Left ventricle myocardium inferior (tissue), 1 donor: ENCODE measurements at regions not wholly inside any gene's neighbourhood (a gene's known extent, or its start where the extent isn't known, plus 50 kb on each side); places are given as distances from the start of the nearest gene placed in this dataset.

Source experiments
- DNase-seq: peaks from one replicate; pipeline ENCODE4 v3.0.0-alpha.2; 2020
- H3K27ac ChIP-seq: fragments of 200-600 bp; replicated peaks from 2 replicates; pipeline ENCODE4 v1.8.0; 2021
- H3K27me3 ChIP-seq: fragments of 200-600 bp; 2 replicates; pipeline ENCODE4 v1.8.0; 2021; ENCODE audit warnings: low read depth
- H3K36me3 ChIP-seq: fragments of 200-600 bp; 2 replicates; pipeline ENCODE4 v1.8.0; 2021
- H3K4me1 ChIP-seq: fragments of 200-600 bp; 2 replicates; pipeline ENCODE4 v1.8.0; 2021
- H3K4me3 ChIP-seq: fragments of 200-600 bp; 2 replicates; pipeline ENCODE4 v1.8.0; 2021; ENCODE audit warnings: mild to moderate bottlenecking, moderate library complexity
- H3K9me3 ChIP-seq: fragments of 200-600 bp; replicated peaks from 2 replicates; pipeline ENCODE4 v1.8.0; 2021
- intact Hi-C: fragments of 100-400 bp; cut with micrococcal nuclease; formaldehyde crosslinking; loops from one replicate; pipeline ENCODE4 v1.11.0; 2022
- TF ChIP-seq, protein P1 (sequence below): fragments of 200-600 bp; IDR thresholded peaks from 2 replicates; pipeline ENCODE4 v1.8.0; 2021; ENCODE audit warnings: antibody characterized with exemption, mild to moderate bottlenecking, borderline replicate concordance
- donor health status: DM: no; HTN: yes; CAD: no; lungs with severe emphysema.

GRCh38 chr3:80275120-80275519 is 507.3 kb upstream of the ROBO1 start:
- Histone ChIP-seq H3K27ac (no peak overlapping the region), H3K4me1 (no peaks in the 10 kb centered on the region), H3K36me3 (no peaks in the 10 kb centered on the region), H3K27me3 (no peaks in the 10 kb centered on the region), H3K9me3 (peaks cover 8% of the 10 kb centered on the region), H3K4me3 (no peak overlapping the region)
- DNase-seq: no peak
- intact Hi-C loops: no loop called here
- TF ChIP-seq, protein P1, sequence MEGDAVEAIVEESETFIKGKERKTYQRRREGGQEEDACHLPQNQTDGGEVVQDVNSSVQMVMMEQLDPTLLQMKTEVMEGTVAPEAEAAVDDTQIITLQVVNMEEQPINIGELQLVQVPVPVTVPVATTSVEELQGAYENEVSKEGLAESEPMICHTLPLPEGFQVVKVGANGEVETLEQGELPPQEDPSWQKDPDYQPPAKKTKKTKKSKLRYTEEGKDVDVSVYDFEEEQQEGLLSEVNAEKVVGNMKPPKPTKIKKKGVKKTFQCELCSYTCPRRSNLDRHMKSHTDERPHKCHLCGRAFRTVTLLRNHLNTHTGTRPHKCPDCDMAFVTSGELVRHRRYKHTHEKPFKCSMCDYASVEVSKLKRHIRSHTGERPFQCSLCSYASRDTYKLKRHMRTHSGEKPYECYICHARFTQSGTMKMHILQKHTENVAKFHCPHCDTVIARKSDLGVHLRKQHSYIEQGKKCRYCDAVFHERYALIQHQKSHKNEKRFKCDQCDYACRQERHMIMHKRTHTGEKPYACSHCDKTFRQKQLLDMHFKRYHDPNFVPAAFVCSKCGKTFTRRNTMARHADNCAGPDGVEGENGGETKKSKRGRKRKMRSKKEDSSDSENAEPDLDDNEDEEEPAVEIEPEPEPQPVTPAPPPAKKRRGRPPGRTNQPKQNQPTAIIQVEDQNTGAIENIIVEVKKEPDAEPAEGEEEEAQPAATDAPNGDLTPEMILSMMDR: no peak

DNA sequence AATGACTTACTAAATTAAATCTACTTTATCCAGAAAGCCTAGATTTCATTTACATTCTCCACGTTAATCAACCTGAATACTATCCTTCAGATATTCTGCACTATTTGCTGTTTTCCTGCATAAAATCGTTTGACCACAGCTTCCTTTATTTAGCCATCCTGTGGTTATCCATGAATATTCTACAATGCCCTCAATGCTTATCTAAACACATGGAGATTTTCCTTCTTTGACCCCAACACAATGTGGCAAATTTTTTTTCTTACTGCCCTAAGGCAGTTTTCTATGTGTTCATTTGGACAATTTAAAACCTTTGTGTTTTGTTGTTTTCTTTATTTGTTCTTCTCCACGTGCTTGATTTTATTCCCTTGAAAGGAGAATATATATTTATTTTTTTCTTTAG is 495.5 kb upstream of the ROBO1 start:
- Histone ChIP-seq H3K4me1 (no peaks in the 10 kb centered on the region), H3K27ac (no peak overlapping the region), H3K36me3 (no peaks in the 10 kb centered on the region), H3K9me3 (peaks cover 5% of the 10 kb centered on the region), H3K4me3 (no peak overlapping the region), H3K27me3 (no peaks in the 10 kb centered on the region)
- DNase-seq: no peak
- TF ChIP-seq, protein P1: no peak
- intact Hi-C loops: no loop called here

DNA sequence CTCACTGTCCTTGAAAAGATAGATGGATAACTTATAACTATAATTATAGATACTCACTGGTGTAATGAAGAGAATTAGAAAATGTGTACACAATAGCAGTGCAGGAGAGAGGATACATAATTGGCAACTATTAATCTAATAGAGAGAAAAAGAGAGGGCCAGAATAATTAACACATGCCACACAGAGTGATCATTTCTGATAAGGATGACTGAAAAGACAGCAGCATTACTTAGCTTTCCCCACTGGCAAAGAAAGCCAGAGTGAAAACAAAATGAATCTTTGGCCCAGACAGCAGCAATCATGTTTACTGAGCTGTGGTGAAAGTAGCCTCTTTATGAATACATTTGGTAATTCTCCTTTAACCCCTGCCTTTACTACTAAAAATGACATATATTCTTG is 493.3 kb upstream of the ROBO1 start:
- peaks cover 5% of the 10 kb centered on the region for H3K9me3 ChIP-seq
- no peaks in the 10 kb centered on the region for H3K27me3 ChIP-seq
- TF ChIP-seq, protein P1: no peak
- H3K4me1 ChIP-seq: no peaks in the 10 kb centered on the region
- intact Hi-C loops: no loop called here
- no peak overlapping the region for H3K4me3 ChIP-seq
- DNase-seq: no peak
- H3K36me3 ChIP-seq: no peaks in the 10 kb centered on the region
- no peak overlapping the region for H3K27ac ChIP-seq

DNA sequence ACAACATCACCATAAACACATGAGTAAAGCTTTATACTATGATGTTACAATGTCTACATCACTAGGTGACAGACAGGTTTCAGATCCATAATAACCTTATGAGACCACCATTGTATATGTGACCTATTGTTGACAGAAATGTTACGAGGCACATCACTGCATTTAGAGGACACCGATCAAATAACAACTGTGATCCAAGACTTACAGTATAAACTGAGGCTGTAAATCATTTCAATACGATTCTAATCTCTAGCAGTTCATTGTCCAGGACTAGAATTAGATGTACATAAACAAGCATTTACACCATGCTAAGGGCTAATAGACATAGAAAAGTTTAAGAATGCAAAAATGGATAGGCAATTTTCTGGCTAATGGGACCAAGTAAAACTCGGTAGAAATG is 491.9 kb upstream of the ROBO1 start:
- Histone ChIP-seq H3K27ac (no peak overlapping the region), H3K27me3 (no peaks in the 10 kb centered on the region), H3K4me1 (no peaks in the 10 kb centered on the region), H3K9me3 (peaks cover 5% of the 10 kb centered on the region), H3K4me3 (no peak overlapping the region), H3K36me3 (no peaks in the 10 kb centered on the region)
- DNase-seq: no peak
- intact Hi-C loops: no loop called here
- TF ChIP-seq, protein P1: no peak

GRCh38 chr3:80252113-80252512 is 484.3 kb upstream of the ROBO1 start:
- intact Hi-C loops: no loop called here
- Histone ChIP-seq H3K27ac (no peak overlapping the region), H3K9me3 (peaks cover 44% of the 10 kb centered on the region), H3K36me3 (no peaks in the 10 kb centered on the region), H3K4me3 (no peak overlapping the region), H3K4me1 (no peaks in the 10 kb centered on the region), H3K27me3 (no peaks in the 10 kb centered on the region)
- TF ChIP-seq, protein P1: no peak
- DNase-seq: no peak

DNA sequence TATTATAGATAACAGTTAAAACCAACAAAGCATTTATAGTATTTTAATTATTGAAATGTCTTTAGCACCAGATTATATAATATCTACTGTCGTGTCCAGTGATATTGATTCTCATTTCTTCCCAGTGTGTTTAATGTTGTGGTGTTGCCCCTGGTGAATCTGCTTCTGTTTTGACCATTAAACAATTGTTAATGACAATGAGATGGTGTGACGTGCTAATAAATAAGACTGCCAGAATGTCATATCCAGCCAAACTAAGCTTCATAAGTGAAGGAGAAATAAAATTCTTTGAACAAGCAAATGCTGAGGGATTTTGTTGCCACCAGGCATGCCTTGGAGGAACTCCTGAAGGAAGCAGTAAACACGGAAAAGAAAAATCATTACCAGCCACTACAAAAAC is 480.0 kb upstream of the ROBO1 start:
- no peak for DNase-seq
- TF ChIP-seq, protein P1: no peak
- peaks cover 47% of the 10 kb centered on the region for H3K9me3 ChIP-seq
- no peak overlapping the region for H3K4me3 ChIP-seq
- intact Hi-C loops: no loop called here
- no peaks in the 10 kb centered on the region for H3K27me3 ChIP-seq
- H3K36me3 ChIP-seq: no peaks in the 10 kb centered on the region
- H3K27ac ChIP-seq: no peak overlapping the region
- no peaks in the 10 kb centered on the region for H3K4me1 ChIP-seq
